ENCODE measurements at regions not wholly inside any gene's neighbourhood (a gene's known extent, or its start where the extent isn't known, plus 50 kb on each side); places are given as distances from the start of the nearest gene placed in this dataset.

- no peak for TF ChIP-seq CTCF (IDR thresholded peaks at IDR 0.05; ENCODE audit: low read depth, low read length, missing control alignments)
- no peak overlapping the region for H3K4me3 ChIP-seq (ENCODE audit: low read depth, low read length)
- DNase-seq (ENCODE audit: low read depth) = no peak
Observed at GRCh38 chr2:5798084-5798483, 105.9 kb downstream of the SOX11 start.

- DNase-seq (ENCODE audit: low read depth) = no peak
- no peak overlapping the region for H3K4me3 ChIP-seq (ENCODE audit: low read depth, low read length)
- TF ChIP-seq CTCF (IDR thresholded peaks at IDR 0.05; ENCODE audit: low read depth, low read length, missing control alignments) = no peak
Observed at GRCh38 chr2:5799348-5799747, 107.2 kb downstream of the SOX11 start.

- no peak for DNase-seq (ENCODE audit: low read depth)
- TF ChIP-seq CTCF (IDR thresholded peaks at IDR 0.05; ENCODE audit: low read depth, low read length, missing control alignments) = no peak
- H3K4me3 ChIP-seq (ENCODE audit: low read depth, low read length) = no peak overlapping the region
Observed at GRCh38 chr2:5803547-5803946, 111.4 kb downstream of the SOX11 start.

- no peak for DNase-seq (ENCODE audit: low read depth)
- no peak for TF ChIP-seq CTCF (IDR thresholded peaks at IDR 0.05; ENCODE audit: low read depth, low read length, missing control alignments)
- H3K4me3 ChIP-seq (ENCODE audit: low read depth, low read length) = no peak overlapping the region
Observed at GRCh38 chr2:5818961-5819600, 126.9 kb downstream of the SOX11 start.

GRCh38 chr2:5824126-5824525, 131.9 kb downstream of the SOX11 start:
- no peak overlapping the region for H3K4me3 ChIP-seq (ENCODE audit: low read depth, low read length)
- no peak for TF ChIP-seq CTCF (IDR thresholded peaks at IDR 0.05; ENCODE audit: low read depth, low read length, missing control alignments)
- no peak for DNase-seq (ENCODE audit: low read depth)

GRCh38 chr2:5825686-5826085, 133.5 kb downstream of the SOX11 start:
- no peak for TF ChIP-seq CTCF (IDR thresholded peaks at IDR 0.05; ENCODE audit: low read depth, low read length, missing control alignments)

GRCh38 chr2:5826979-5827655, 134.9 kb downstream of the SOX11 start:
- no peak for DNase-seq (ENCODE audit: low read depth)
- no peak for TF ChIP-seq CTCF (IDR thresholded peaks at IDR 0.05; ENCODE audit: low read depth, low read length, missing control alignments)
- H3K4me3 ChIP-seq (ENCODE audit: low read depth, low read length) = no peak overlapping the region

More at GRCh38 chr2:5825686-5826085, 133.5 kb downstream of the SOX11 start:
- H3K4me3 ChIP-seq (ENCODE audit: low read depth, low read length) = no peak overlapping the region
- DNase-seq (ENCODE audit: low read depth) = no peak

Measured in GM12864 (cell line).